ENCODE measurements at regions not wholly inside any gene's neighbourhood (a gene's known extent, or its start where the extent isn't known, plus 50 kb on each side); places are given as distances from the start of the nearest gene placed in this dataset.

GRCh38 chr4:187799735-187800134 is 195.8 kb upstream of the ZFP42 start:
- DNase-seq (ENCODE audit: low read depth): no peak
- H3K4me3 ChIP-seq (ENCODE audit: low read depth, low read length): no peak overlapping the region
- TF ChIP-seq CTCF (conservative IDR thresholded peaks at IDR 0.05; ENCODE audit: low read depth, low read length): no peak

GRCh38 chr4:187811591-187811990 is 184.0 kb upstream of the ZFP42 start:
- no peak overlapping the region for H3K4me3 ChIP-seq (ENCODE audit: low read depth, low read length)
- no peak for TF ChIP-seq CTCF (conservative IDR thresholded peaks at IDR 0.05; ENCODE audit: low read depth, low read length)
- no peak for DNase-seq (ENCODE audit: low read depth)

GRCh38 chr4:187814737-187815465 is 180.7 kb upstream of the ZFP42 start:
- no peak for DNase-seq (ENCODE audit: low read depth)
- H3K4me3 ChIP-seq (ENCODE audit: low read depth, low read length): peak overlapping the region; percentile 57
- TF ChIP-seq CTCF (conservative IDR thresholded peaks at IDR 0.05; ENCODE audit: low read depth, low read length): no peak

- TF ChIP-seq CTCF (conservative IDR thresholded peaks at IDR 0.05; ENCODE audit: low read depth, low read length): no peak
- no peak for DNase-seq (ENCODE audit: low read depth)
- H3K4me3 ChIP-seq (ENCODE audit: low read depth, low read length): no peak overlapping the region
These were observed 168.8 kb upstream of the ZFP42 start for GRCh38 chr4:187826725-187827124.

GRCh38 chr4:187827631-187828030 is 167.9 kb upstream of the ZFP42 start:
- DNase-seq (ENCODE audit: low read depth): no peak
- H3K4me3 ChIP-seq (ENCODE audit: low read depth, low read length): no peak overlapping the region
- TF ChIP-seq CTCF (conservative IDR thresholded peaks at IDR 0.05; ENCODE audit: low read depth, low read length): no peak

GRCh38 chr4:187839765-187840164 is 155.8 kb upstream of the ZFP42 start:
- no peak overlapping the region for H3K4me3 ChIP-seq (ENCODE audit: low read depth, low read length)
- no peak for DNase-seq (ENCODE audit: low read depth)
- no peak for TF ChIP-seq CTCF (conservative IDR thresholded peaks at IDR 0.05; ENCODE audit: low read depth, low read length)

GRCh38 chr4:187840814-187841213 is 154.8 kb upstream of the ZFP42 start:
- no peak for DNase-seq (ENCODE audit: low read depth)
- no peak for TF ChIP-seq CTCF (conservative IDR thresholded peaks at IDR 0.05; ENCODE audit: low read depth, low read length)
- H3K4me3 ChIP-seq (ENCODE audit: low read depth, low read length): no peak overlapping the region
